C1 segment of cervical spinal cord (tissue), 14 donors: ENCODE measurements at regions not wholly inside any gene's neighbourhood (a gene's known extent, or its start where the extent isn't known, plus 50 kb on each side); places are given as distances from the start of the nearest gene placed in this dataset.

Source experiments
- DNase-seq, 14 donors: peaks; one replicate each; lab custom pipeline; 2025; lab: John Stamatoyannopoulos, UW

DNA sequence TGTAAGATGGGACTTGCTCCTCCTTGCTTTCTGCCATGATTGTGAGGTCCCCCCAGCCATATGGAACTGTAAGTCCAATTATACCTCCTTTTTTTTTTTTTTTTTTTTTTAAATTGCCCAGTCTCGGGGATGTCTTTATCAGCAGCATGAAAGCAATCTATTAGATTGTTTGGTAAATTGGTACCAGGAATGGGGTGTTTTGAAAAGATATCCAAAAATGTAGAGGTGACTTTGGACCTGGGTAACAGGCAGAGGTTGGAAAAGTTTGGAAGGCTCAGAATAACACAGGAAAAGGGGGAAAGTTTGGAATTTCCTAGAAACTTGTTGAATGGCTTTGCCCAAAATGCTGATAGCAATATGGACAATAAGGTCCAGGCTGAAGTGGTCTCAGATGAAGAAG is 545.8 kb upstream of the ALCAM start:
- no peak for DNase-seq

DNA sequence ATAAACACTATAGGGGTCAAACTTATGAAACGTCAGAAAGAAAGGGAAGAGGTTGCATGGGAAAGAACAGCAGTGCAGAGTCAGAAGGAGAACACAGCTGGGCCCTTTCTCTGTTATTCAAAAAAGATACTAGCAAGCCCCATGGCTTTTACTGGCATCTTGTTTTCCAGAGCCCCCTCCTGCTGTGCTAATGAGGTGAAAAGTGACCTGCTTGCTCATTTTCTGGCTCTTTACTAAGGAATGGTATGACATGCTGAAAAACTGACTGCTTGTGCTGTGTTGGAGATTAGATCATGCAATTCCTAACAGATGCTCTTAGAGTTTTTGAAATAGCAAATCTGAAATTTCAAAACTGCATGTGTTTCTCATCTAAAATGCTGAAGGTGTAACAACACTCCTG is 541.6 kb upstream of the ALCAM start:
- no peak for DNase-seq

DNA sequence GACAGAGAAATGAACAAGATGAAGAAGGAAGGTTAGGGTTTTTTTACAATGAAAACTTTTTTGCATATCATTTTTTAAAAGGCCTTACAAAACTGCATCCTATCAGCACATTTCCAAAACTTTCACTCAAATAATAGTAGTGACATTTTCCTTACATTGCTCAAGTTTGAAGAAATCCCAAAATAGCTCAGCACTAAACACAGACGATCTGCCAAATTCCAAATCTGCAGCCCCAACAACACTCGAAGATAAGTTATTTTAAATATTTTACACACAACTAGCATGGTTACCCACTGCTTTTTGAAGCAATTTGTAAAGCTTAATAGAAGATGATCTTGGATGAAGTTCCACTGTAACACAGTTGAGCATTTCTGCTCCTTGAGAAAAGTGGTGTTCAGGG is 535.6 kb upstream of the ALCAM start:
- no peak for DNase-seq

DNA sequence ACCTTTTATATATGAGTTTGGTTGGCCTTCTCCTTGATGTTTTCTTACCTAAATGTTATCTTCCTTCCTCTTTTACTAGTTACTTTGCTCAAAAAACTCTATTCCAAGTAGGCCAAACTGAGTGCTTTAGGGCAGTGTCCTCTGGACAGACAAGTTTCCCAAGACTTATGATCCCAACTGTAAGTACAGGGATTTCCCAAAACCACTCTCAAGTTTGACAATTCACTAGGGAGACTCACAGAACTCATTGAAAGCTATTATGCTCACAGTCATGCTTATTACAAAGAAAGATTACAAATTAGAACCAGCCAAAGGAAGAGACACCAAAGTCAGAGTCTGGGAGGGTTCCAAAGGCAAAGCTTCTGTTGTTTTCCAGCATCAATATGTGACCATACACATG is 534.2 kb upstream of the ALCAM start:
- no peak for DNase-seq

DNA sequence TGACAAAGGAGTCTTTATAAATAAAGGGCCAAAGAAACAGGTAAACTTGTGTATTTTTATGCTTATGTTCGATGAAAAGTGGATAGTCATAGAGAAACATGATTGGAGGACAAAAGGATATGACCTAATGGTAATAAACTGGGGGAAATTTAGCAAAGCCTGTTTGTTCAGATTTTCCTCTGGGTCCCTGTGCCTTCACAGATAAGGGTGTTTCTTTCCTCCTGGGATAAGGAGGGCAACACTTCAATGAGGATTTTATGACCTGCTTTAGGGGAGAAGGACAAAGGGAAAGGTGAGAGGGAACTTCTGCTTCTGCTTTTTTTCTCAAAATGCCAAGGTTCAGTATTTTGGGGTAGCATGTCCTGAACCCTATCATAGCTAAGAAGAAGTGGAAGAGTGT is 531.3 kb upstream of the ALCAM start:
- no peak for DNase-seq

DNA sequence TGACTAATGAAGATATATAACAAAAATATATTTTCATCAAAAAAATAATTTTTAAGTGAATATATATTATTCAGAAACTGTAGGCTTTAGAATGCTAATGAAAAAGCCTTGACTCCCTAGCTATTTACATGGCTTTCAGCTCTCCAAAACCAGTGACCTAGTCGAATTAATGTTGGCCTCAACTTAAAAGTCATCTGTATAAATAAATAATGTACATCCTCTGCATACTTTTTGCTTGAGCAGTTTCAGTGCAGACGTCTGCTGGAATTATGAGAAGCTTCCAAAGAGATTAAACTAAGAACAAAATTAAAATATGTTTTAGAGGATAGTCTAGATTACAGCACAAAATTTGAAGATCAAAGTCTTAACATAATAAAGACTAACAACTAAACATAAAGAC is 520.4 kb upstream of the ALCAM start:
- DNase-seq, result no peak

DNA sequence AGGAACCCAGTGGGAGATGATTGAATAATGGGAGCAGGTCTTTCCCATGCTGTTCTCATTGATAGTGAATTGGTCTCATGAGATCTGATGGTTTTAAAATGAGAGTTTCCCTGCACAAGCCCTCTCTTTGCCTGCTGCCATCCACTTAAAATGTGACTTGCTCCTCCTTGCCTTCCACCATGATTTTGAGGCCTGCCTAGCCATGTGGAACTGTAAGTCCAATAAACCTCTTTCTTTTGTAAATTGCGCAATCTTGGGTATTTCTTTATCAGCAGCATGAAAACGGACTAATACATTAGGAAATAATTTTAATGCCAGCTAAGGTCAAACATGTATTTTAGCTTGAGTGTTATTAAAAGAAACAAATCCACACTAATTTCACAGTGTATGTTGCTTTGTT is 517.6 kb upstream of the ALCAM start:
- no peak for DNase-seq

DNA sequence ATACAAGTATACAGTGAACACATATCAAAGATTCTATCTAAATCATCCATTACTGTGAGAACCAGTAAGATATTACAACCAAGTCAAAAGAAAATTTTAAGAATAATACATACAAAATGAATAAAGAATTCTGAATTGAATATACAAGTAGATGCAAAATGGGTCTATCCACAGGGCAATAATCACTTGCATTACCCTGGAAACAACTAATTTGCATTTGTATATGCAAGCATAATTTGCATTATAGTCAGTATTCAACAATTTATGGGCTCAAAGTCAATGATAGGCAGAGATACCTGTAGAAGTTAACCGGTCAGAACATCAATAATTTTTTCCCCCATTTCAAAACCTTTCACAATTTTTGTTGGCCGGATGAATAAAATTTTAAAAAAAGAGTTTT is 512.2 kb upstream of the ALCAM start:
- no peak for DNase-seq

DNA sequence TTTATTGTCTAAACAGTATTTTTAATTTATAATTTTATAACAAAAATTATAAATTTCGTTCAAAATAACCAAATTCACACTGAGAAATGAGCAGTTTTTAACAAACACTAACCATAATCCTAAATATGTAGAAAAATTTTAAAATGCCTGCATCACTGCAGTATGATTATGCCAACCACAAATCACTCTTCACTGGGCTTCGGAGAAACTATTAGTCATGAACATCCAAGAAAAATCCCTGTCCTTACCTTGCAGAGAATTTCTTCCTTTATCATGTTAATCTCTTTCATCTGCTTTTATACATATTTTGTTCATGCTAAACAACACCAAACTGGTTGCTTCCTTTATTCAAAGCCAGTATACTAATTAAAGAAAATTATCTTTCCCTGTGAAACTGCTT is 511.0 kb upstream of the ALCAM start:
- DNase-seq, result no peak

DNA sequence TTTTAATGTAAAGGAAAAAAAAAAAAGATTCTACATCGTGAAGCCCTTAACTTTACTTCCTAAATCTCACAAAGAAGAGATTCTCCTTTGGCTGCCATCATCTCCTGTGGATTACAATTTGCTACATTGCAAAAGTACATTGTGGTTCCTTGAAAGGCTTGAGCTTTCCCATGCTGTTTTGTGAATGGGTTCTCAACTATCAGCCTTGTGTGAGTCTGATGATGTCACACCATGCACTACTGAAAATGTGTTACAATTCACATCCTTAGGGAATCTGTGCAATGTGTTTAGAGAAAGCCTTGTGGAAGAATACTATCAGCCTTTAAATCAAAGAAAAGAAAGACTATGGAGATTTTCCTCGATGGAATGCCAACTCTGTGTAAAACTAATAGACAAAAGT is 510.0 kb upstream of the ALCAM start:
- no peak for DNase-seq

DNA sequence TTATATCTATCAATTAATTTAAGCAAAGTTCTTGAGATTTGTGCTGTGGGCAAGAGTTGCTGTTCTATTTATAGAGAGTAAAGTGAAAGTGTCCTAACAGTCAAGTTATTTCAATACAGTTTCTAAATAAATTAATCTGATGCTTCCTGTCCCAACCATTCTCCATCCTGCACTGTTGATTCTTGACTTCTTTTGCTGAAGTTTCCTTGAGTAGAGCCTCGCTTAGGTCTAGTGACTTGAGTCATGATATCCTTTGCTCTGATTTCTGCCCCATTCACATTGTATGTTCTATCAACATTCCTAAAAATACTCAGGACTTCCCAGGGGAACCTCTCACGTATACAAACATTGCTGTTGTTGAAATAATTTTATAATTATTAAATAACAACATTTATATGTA is 498.4 kb upstream of the ALCAM start:
- DNase-seq, result no peak

DNA sequence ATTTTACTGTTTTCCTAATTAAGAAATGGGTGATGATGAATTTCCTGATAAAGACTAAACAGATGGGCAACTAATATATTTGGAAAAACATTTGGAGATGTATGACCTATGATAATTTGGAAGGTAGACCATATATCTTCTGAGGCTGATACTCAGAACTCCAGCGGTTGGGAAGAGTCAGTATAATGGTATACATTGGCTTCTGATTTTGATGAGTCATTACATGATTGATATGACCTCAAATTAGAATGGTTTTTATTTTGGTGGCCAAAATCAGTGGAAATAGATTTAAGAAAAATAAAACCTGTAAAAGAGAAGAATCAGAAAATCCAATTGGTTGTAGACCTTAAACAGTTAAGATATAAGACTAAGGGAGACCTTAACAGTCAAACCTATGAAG is 496.4 kb upstream of the ALCAM start:
- no peak for DNase-seq

DNA sequence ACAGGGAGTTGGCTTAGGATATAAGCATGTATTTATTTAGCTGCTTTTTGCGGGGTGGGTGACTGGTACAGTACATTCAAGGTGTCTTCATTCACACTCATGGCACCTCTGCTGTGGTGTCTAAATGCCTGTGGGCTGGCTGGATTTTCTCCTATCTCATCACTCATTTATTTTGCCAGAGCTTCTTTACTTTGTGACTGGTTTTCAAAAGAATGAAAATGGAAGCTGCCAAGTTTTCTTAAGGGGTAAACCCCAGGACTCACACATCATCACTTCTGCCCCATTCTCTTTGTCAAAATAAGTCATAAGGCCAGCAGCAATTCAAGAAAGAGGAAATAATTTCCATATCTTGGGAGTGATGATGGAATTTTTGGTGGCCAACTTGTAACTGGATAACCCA is 493.4 kb upstream of the ALCAM start:
- DNase-seq, result no peak

DNA sequence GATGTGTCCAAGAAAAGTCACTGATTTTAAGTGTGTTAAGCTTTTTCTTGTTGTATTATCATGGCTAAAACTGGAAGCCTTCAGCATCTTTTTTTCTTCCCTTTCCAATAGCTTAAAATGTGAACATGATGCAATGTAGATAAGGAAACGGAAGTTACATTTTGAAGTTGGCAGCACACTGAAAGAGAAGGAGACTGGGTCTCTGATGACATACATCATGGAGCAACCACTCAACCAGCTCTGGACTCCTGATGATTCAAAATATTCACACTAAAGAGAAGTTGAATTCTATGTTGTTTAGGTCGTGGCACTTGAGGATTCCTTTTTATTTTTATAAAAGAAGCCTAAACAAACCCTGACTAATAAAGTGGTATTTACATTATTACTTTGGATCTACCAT is 488.3 kb upstream of the ALCAM start:
- no peak for DNase-seq

DNA sequence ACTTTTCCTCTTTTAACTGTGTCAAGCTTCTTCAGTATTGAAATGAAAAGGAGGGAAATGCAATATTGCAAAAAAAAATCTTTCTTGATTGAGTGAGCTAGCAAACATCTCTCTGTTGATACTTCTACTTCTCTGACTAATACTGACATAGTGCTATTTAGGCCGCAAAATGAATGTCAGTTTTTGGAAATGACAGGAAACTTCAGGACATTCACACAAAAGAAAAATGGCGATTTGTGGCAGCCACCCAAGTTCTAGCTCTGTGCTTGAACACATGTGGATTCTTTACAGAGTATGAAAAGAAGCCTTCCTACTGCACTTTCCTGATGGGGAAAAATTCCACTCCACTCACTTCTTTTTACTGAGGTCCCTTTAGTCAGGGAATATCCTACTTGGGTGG is 486.8 kb upstream of the ALCAM start:
- DNase-seq, result no peak

DNA sequence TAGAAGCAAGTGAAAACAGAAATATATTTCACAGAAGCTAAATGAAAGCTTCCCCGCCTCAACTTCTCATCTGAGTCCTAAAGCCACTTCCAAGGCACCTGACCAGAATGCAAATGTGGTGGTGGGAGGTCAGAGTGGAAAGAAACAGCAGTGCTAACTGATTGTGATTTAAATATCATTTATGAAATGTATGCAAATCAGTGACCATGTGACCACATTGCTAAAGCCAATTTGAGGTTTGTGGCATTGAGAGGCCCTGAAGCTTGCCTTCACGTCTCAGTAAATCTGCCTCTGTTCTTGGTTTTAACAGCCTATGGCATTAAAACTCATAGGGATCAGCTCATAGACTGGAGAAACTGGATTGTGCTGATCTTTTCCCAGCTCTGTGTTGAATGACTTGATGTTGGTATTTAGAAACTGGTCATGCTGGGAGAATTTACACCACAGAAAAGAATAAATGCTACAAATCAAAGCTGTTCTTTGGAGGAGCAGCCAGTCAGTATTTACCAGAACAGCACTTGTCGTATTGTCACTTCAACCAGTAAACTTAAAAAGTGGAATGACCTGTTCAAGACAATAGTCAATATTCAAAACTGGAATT is 481.4 kb upstream of the ALCAM start:
- no peak for DNase-seq

DNA sequence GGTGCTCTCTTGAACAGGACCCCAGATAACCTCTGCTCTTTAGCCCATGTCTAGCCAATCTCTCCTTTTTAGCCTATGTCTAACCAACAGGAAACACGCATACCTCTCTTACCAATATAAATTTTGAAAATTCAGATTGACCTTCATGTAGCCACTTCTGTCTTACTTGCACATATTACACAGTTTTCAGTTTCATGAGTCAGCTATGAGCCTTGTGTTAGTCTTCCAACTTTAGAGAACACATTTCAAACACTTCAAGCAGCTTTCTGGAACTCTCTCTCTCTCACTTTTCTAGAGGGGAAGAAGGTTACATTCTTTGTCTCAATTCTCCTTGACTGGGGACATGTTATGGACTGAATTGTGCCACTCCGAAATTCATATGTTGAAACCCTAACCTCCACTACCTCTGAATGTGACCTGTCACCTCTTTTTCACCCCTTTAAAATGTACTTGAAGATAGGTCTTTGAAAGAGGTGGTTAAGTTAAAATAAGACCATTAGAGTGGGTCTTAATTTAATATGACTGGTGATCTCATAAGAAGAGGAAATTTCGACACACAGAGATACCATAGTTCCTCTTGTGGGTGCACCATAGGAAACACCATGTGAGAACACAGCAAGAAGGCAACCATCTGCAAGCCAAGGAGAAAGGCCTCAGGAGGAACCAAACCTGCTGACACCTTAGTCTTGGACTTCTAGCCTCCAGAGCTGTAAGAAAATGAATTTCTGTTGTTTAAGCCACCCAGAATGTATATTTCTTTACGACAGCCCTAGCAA is 480.3 kb upstream of the ALCAM start:
- DNase-seq, result no peak

DNA sequence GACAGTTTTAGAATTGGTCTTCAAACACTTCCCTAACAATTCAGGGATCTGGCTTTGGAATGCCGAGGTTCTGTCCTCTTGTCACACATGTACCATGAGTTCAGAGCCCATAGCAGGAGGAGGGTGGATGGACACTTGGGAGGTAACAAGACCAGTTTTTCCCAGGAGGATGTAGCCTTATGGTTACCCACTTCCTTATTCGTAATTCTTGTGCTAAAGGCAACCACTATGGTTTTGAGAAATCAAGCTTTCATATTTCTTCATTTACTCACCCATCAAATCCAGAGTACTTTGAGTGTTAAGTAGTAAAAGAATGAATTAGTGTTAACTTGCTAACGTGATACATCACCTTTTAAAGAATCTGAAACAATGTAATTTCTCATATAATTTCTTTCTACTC is 479.6 kb upstream of the ALCAM start:
- DNase-seq, result no peak

DNA sequence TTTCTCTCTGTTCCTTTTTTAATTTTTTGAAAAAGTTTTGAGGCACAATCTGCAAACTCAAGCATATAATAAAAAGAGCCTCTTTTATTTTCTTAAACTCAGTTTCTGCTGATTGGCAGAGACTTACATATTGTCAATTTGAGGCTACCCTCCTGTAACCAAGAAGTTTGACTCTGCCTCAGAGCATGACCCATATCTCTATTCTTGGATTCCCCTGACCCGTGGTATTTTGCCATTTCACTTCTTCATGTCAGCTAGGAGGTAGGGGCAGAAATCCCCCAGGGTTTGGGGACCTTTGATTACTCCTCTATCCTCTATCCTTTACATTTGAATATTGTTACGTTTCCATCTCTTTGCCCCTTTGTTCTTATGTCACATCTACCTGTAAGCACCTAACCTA is 479.1 kb upstream of the ALCAM start:
- no peak for DNase-seq

DNA sequence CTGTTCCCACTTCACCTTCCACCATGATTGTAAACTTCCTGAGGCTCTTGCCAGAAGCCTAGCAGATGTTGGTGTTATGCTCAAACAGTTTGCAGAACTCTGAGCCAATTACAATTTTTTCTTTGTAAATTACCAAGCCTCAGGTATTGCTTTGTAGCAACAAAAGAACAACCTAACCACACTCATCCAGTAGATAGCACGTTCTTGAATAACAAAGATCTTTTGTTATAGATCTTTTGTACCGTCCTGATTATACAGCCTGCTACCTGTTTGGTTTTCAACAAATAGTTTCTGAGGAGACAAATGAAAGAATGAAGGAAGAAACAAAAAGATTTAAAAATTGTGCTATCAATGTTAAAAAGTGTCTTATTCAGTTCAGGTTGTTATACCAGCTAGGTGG is 474.7 kb upstream of the ALCAM start:
- DNase-seq, result no peak

DNA sequence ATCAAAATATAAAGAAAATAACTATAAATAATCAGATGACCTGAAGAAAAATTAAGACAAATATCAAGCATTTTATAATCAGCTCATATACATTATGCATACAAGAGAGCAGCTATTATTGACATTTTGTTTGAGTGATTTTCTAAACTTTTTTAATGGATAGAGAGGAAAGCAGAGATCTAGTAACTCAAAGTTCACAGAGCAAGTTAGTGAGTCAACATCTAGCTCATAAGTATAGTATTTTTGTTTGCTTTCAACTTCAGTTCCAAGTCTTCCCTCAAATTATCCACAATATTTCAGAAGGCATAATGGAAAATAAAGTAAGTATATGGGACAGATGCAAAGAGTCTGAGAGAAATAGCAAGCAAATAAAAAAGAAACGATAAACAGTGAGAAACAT is 470.1 kb upstream of the ALCAM start:
- DNase-seq, result no peak

DNA sequence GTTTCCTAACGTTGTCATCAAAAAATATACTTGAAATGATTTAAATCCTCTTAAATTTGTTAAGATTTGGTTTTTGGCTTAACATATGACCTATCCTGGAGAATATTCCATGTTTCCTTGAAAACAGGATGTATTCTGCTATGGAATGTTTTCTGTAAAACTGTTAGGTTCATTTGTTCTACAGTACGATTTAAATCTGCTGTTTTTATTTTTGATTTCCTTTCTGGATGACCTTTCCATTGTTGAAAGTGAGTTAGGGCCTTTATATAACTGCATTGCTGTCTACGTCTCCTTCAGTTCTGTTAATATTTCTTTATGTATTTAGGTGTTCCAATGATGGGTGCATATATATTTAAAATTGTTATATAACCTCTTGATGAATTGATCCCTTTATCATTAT is 465.3 kb upstream of the ALCAM start:
- DNase-seq, result no peak

DNA sequence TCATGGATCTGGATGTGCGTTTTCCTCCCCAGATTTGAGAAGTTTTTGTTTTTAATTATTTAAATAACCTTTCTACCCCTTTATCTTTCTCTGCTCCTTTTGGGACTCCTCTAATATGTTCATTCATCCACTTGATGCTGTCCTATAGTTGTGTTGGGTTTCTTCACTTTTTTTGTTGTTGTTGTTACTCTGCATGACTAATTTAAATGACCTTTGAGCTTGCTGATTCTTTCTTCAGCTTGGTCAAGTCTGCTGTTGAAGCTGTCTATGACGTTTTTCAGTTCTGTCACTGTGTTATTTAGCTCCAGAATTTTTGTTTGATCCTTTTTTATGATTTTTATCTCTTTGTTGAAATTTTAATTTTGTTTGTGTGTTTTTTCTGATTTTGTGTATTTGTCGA is 463.6 kb upstream of the ALCAM start:
- DNase-seq, result no peak
